Epidermal melanocyte (primary cell): ENCODE measurements at regions not wholly inside any gene's neighbourhood (a gene's known extent, or its start where the extent isn't known, plus 50 kb on each side); places are given as distances from the start of the nearest gene placed in this dataset.

ENCODE experiments used
- DNase-seq: peaks from one replicate; pipeline ENCODE4 v3.0.0; 2011; ENCODE audit warnings: low spot score; ENCODE audit not compliant: insufficient read length

GRCh38 chrX:16444353-16444752, 205.6 kb upstream of the S100G start:
- no peak for DNase-seq

GRCh38 chrX:16445166-16445752, 204.7 kb upstream of the S100G start:
- no peak for DNase-seq

GRCh38 chrX:16451334-16451733, 198.6 kb upstream of the S100G start:
- no peak for DNase-seq

- no peak for DNase-seq
Observed at GRCh38 chrX:16454926-16455325, 195.0 kb upstream of the S100G start.

- no peak for DNase-seq
Observed at GRCh38 chrX:16457239-16457638, 192.7 kb upstream of the S100G start.

- no peak for DNase-seq
Observed at GRCh38 chrX:16458208-16458607, 191.8 kb upstream of the S100G start.

GRCh38 chrX:16459008-16459407, 190.9 kb upstream of the S100G start:
- no peak for DNase-seq

- DNase-seq: no peak
Observed at GRCh38 chrX:16461968-16462367, 188.0 kb upstream of the S100G start.

GRCh38 chrX:16462912-16463311, 187.0 kb upstream of the S100G start:
- DNase-seq: no peak

- no peak for DNase-seq
Observed at GRCh38 chrX:16464369-16464768, 185.6 kb upstream of the S100G start.

- DNase-seq: no peak
Observed at GRCh38 chrX:16465081-16465876, 184.7 kb upstream of the S100G start.

- no peak for DNase-seq
Observed at GRCh38 chrX:16466640-16467432, 183.1 kb upstream of the S100G start.

- no peak for DNase-seq
Observed at GRCh38 chrX:16469870-16470269, 180.1 kb upstream of the S100G start.

- DNase-seq: no peak
Observed at GRCh38 chrX:16472345-16472744, 177.6 kb upstream of the S100G start.

- no peak for DNase-seq
Observed at GRCh38 chrX:16474511-16474910, 175.4 kb upstream of the S100G start.

GRCh38 chrX:16476009-16476408, 173.9 kb upstream of the S100G start:
- no peak for DNase-seq

- DNase-seq: no peak
Observed at GRCh38 chrX:16476692-16477091, 173.3 kb upstream of the S100G start.

- DNase-seq: no peak
Observed at GRCh38 chrX:16479206-16479869, 170.6 kb upstream of the S100G start.

- DNase-seq: no peak
Observed at GRCh38 chrX:16480049-16480448, 169.9 kb upstream of the S100G start.

GRCh38 chrX:16484338-16484737, 165.6 kb upstream of the S100G start:
- DNase-seq: no peak

GRCh38 chrX:16487620-16488385, 162.2 kb upstream of the S100G start:
- no peak for DNase-seq
